HepG2 (cell line): ENCODE measurements at regions not wholly inside any gene's neighbourhood (a gene's known extent, or its start where the extent isn't known, plus 50 kb on each side); places are given as distances from the start of the nearest gene placed in this dataset.

Experiments
- CBX1 ChIP-seq: IDR thresholded peaks from one replicate; pipeline ENCODE4 v1.6.1; 2016; ENCODE audit warnings: antibody characterized with exemption, low read depth
- JUNB ChIP-seq: sonication (generic); formaldehyde crosslinking; IDR thresholded peaks from 2 replicates; pipeline ENCODE4 v1.8.0; 2022; ENCODE audit warnings: missing genetic modification reagents, mild to moderate bottlenecking, borderline replicate concordance
- MAF1 ChIP-seq: sonication (generic); formaldehyde crosslinking; IDR thresholded peaks from 2 replicates; pipeline ENCODE4 v1.5.0; 2020; ENCODE audit warnings: missing genetic modification reagents, borderline replicate concordance
- MTF1 ChIP-seq: sonication (generic); formaldehyde crosslinking; IDR thresholded peaks from 2 replicates; pipeline ENCODE4 v1.5.0; 2020; ENCODE audit warnings: missing genetic modification reagents
- NONO ChIP-seq, 2 experiments: fragments of 450-650 bp in 1 of 2; sonication (generic) in 1 of 2; formaldehyde crosslinking in 1 of 2; IDR thresholded peaks in 1 of 2; conservative IDR thresholded peaks in 1 of 2; 2 replicates each; pipeline versions ENCODE4 v1.6.1 to v1.8.0; 2017 to 2022; ENCODE audit warnings: mild to moderate bottlenecking in 1 of 2, missing genetic modification reagents in 1 of 2, moderate library complexity in 1 of 2
- SRY ChIP-seq: sonication (generic); formaldehyde crosslinking; IDR thresholded peaks from 2 replicates; pipeline ENCODE4 v1.8.0; 2022; ENCODE audit warnings: mild to moderate bottlenecking, missing genetic modification reagents
- THAP9 ChIP-seq: sonication (generic); formaldehyde crosslinking; IDR thresholded peaks from 2 replicates; pipeline ENCODE4; 2020; ENCODE audit warnings: missing genetic modification reagents, mild to moderate bottlenecking, borderline replicate concordance
- ZBTB7A ChIP-seq: sonication (generic); formaldehyde crosslinking; IDR thresholded peaks from 2 replicates; pipeline ENCODE4 v1.8.0; 2022; ENCODE audit warnings: mild to moderate bottlenecking, missing genetic modification reagents
- ZBTB8A ChIP-seq: sonication (generic); formaldehyde crosslinking; IDR thresholded peaks from 2 replicates; pipeline ENCODE4 v1.4.0; 2020; ENCODE audit warnings: mild to moderate bottlenecking, low read depth, missing genetic modification reagents, borderline replicate concordance
- ZNF431 ChIP-seq: sonication (generic); formaldehyde crosslinking; IDR thresholded peaks from 2 replicates; pipeline ENCODE4 v1.9.0; 2022; ENCODE audit warnings: missing genetic modification reagents, low read depth, mild to moderate bottlenecking, borderline replicate concordance
- ZNF614 ChIP-seq: IDR thresholded peaks from 2 replicates; pipeline ENCODE4 v1.6.1; 2018; ENCODE audit warnings: missing biosample characterization, missing genetic modification reagents, inconsistent platforms, borderline replicate concordance
- ZNF781 ChIP-seq: sonication (generic); formaldehyde crosslinking; IDR thresholded peaks from 2 replicates; pipeline ENCODE4 v1.5.1; 2020; ENCODE audit warnings: borderline replicate concordance, mild to moderate bottlenecking, missing genetic modification reagents; ENCODE audit errors: not compliant biosample characterization
- TF ChIP-seq, protein P1 (sequence below): IDR thresholded peaks from 2 replicates; pipeline ENCODE4 v1.6.1; 2016; ENCODE audit warnings: low read depth, missing genetic modification reagents, missing compliant biosample characterization
- TF ChIP-seq, protein P2 (sequence below): sonication (generic); formaldehyde crosslinking; conservative IDR thresholded peaks from 2 replicates; pipeline ENCODE4 v1.4.0; 2020; ENCODE audit warnings: missing genetic modification reagents

DNA sequence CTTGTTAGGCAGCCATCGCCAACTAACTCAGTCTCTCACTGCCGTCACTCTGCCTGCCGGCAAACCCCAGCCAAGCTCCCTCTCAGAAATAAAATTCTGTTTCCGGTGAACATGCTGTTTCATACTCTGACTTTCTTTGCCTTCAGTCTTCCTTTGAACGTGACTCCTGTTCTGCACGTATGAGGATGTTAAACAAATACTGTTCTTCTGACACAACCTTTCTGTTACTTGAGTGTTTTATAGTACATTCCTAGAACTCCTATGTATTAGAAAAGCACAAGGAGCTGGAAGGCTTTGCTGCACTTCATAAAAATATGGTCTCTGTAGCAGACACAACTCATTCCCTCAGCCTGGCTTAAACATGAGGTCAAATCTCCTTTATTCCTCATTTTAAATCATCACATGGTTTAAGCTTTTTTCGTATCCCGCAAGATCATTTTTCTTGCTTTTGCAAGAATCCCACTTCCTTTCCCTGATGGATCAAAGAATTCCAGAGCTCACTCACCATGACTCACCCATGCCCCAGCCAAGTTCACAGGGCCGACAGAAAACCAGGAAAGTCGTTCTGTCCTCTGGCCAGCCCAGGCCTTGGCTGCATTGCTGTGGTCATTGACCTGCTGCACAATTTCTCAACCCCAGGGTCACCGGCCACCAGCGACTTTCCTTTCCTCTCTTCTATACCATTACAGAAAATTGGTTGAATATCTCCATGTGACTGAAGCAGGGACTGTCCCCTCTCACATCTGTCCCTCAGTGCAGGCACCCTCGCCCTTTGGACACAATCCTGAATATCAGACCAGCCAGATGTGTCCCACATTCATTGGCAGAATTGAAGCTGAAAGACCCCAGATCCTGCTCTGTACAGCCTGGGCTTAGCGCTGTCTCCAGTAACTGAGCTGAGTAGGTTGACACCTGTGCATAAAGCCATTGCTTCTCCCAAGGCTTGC lies 183.1 kb upstream of the ARL4C start (continued):
- TF ChIP-seq, protein P1, sequence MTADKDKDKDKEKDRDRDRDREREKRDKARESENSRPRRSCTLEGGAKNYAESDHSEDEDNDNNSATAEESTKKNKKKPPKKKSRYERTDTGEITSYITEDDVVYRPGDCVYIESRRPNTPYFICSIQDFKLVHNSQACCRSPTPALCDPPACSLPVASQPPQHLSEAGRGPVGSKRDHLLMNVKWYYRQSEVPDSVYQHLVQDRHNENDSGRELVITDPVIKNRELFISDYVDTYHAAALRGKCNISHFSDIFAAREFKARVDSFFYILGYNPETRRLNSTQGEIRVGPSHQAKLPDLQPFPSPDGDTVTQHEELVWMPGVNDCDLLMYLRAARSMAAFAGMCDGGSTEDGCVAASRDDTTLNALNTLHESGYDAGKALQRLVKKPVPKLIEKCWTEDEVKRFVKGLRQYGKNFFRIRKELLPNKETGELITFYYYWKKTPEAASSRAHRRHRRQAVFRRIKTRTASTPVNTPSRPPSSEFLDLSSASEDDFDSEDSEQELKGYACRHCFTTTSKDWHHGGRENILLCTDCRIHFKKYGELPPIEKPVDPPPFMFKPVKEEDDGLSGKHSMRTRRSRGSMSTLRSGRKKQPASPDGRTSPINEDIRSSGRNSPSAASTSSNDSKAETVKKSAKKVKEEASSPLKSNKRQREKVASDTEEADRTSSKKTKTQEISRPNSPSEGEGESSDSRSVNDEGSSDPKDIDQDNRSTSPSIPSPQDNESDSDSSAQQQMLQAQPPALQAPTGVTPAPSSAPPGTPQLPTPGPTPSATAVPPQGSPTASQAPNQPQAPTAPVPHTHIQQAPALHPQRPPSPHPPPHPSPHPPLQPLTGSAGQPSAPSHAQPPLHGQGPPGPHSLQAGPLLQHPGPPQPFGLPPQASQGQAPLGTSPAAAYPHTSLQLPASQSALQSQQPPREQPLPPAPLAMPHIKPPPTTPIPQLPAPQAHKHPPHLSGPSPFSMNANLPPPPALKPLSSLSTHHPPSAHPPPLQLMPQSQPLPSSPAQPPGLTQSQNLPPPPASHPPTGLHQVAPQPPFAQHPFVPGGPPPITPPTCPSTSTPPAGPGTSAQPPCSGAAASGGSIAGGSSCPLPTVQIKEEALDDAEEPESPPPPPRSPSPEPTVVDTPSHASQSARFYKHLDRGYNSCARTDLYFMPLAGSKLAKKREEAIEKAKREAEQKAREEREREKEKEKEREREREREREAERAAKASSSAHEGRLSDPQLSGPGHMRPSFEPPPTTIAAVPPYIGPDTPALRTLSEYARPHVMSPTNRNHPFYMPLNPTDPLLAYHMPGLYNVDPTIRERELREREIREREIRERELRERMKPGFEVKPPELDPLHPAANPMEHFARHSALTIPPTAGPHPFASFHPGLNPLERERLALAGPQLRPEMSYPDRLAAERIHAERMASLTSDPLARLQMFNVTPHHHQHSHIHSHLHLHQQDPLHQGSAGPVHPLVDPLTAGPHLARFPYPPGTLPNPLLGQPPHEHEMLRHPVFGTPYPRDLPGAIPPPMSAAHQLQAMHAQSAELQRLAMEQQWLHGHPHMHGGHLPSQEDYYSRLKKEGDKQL (CRISPR knock-in tag): peak; percentile 70; the same call in 1 of the 2 replicates
- no peak; the same call in 1 of the 2 replicates for TF ChIP-seq MAF1 (CRISPR knock-in tag)
- TF ChIP-seq NONO (IDR thresholded peaks at IDR 0.05): no peak
- no peak for TF ChIP-seq NONO (CRISPR knock-in tag; conservative IDR thresholded peaks at IDR 0.05)
- no peak for TF ChIP-seq ZBTB8A
- TF ChIP-seq THAP9 (CRISPR knock-in tag): no peak
- TF ChIP-seq ZBTB7A (CRISPR knock-in tag): no peak
- TF ChIP-seq SRY: no peak
- no peak for TF ChIP-seq MTF1
- no peak; the same call in 1 of the 2 replicates for TF ChIP-seq ZNF431 (CRISPR knock-in tag)
- TF ChIP-seq ZNF614 (CRISPR knock-in tag): peak; percentile 96; the same call in 1 of the 2 replicates
- TF ChIP-seq JUNB (CRISPR knock-in tag): peak; percentile 96; the same call in 1 of the 2 replicates
- peak; percentile 34 for TF ChIP-seq ZNF781
- TF ChIP-seq, protein P2, sequence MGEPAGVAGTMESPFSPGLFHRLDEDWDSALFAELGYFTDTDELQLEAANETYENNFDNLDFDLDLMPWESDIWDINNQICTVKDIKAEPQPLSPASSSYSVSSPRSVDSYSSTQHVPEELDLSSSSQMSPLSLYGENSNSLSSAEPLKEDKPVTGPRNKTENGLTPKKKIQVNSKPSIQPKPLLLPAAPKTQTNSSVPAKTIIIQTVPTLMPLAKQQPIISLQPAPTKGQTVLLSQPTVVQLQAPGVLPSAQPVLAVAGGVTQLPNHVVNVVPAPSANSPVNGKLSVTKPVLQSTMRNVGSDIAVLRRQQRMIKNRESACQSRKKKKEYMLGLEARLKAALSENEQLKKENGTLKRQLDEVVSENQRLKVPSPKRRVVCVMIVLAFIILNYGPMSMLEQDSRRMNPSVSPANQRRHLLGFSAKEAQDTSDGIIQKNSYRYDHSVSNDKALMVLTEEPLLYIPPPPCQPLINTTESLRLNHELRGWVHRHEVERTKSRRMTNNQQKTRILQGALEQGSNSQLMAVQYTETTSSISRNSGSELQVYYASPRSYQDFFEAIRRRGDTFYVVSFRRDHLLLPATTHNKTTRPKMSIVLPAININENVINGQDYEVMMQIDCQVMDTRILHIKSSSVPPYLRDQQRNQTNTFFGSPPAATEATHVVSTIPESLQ: no peak
- TF ChIP-seq CBX1: no peak
